Ishikawa (cell line): ENCODE measurements at regions not wholly inside any gene's neighbourhood (a gene's known extent, or its start where the extent isn't known, plus 50 kb on each side); places are given as distances from the start of the nearest gene placed in this dataset.

Experiments
- NFIC ChIP-seq: IDR thresholded peaks from 2 replicates; pipeline ENCODE4 v1.6.1; 2012
- TCF12 ChIP-seq: IDR thresholded peaks from 2 replicates; pipeline ENCODE4 v1.6.1; 2012; ENCODE audit warnings: low read depth

- TF ChIP-seq TCF12: no peak
- no peak for TF ChIP-seq NFIC
Observed at GRCh38 chr3:146881356-146881755, 276.2 kb upstream of the PLSCR5 start.
